NCI-H1436 treated with DMSO at 0.1 percent for 48 hours (cell line): ENCODE measurements at regions not wholly inside any gene's neighbourhood (a gene's known extent, or its start where the extent isn't known, plus 50 kb on each side); places are given as distances from the start of the nearest gene placed in this dataset.

Source experiments
- DNase-seq: peaks from one replicate; lab custom pipeline; 2025; lab: John Stamatoyannopoulos, UW

GRCh38 chr2:9105601-9106337 lies 100.8 kb upstream of the ASAP2 start:
- DNase-seq = no peak

GRCh38 chr2:9103663-9104277 lies 100.3 kb upstream of the MBOAT2 start:
- DNase-seq = no peak

GRCh38 chr2:9102861-9103662 lies 99.6 kb upstream of the MBOAT2 start:
- DNase-seq = no peak

- no peak for DNase-seq
Measured at GRCh38 chr2:9101763-9102425, 98.4 kb upstream of the MBOAT2 start.

- DNase-seq = no peak
Measured at GRCh38 chr2:9100080-9100876, 96.8 kb upstream of the MBOAT2 start.

GRCh38 chr2:9099341-9099751 lies 95.9 kb upstream of the MBOAT2 start:
- no peak for DNase-seq

GRCh38 chr2:9097892-9098291 lies 94.4 kb upstream of the MBOAT2 start:
- no peak for DNase-seq

- DNase-seq = no peak
Measured at GRCh38 chr2:9097239-9097638, 93.8 kb upstream of the MBOAT2 start.

- no peak for DNase-seq
Measured at GRCh38 chr2:9096761-9097160, 93.3 kb upstream of the MBOAT2 start.

GRCh38 chr2:9095690-9096089 lies 92.2 kb upstream of the MBOAT2 start:
- no peak for DNase-seq

GRCh38 chr2:9095226-9095625 lies 91.7 kb upstream of the MBOAT2 start:
- DNase-seq = no peak

GRCh38 chr2:9094117-9094516 lies 90.6 kb upstream of the MBOAT2 start:
- DNase-seq = no peak

GRCh38 chr2:9093324-9093723 lies 89.8 kb upstream of the MBOAT2 start:
- no peak for DNase-seq

GRCh38 chr2:9092383-9093282 lies 89.1 kb upstream of the MBOAT2 start:
- DNase-seq = no peak

- no peak for DNase-seq
Measured at GRCh38 chr2:9091811-9092210, 88.3 kb upstream of the MBOAT2 start.

GRCh38 chr2:9089831-9090230 lies 86.3 kb upstream of the MBOAT2 start:
- no peak for DNase-seq

GRCh38 chr2:9087121-9087681 lies 83.7 kb upstream of the MBOAT2 start:
- DNase-seq = no peak

GRCh38 chr2:9086465-9086864 lies 83.0 kb upstream of the MBOAT2 start:
- no peak for DNase-seq

GRCh38 chr2:9085353-9085752 lies 81.9 kb upstream of the MBOAT2 start:
- no peak for DNase-seq

- no peak for DNase-seq
Measured at GRCh38 chr2:9083287-9083686, 79.8 kb upstream of the MBOAT2 start.
